Right lobe of liver (tissue), 6 donors: ENCODE measurements at regions not wholly inside any gene's neighbourhood (a gene's known extent, or its start where the extent isn't known, plus 50 kb on each side); places are given as distances from the start of the nearest gene placed in this dataset.

Experiments used
- ATAC-seq, 4 donors: fragments of 200-7000 bp; cut with Tn5 transposase; one replicate each; pipeline ENCODE4 v1.9.1; 2020; ENCODE audit warnings: mild to moderate bottlenecking in 4 of 4, moderate library complexity in 4 of 4
- DNase-seq, 3 donors: peaks; one replicate each; pipeline ENCODE4 v3.0.0-alpha.2; 2020
- H3K27ac ChIP-seq, 3 donors: fragments of 200-600 bp; one replicate each; pipeline ENCODE4 v1.8.0; 2022
- H3K27me3 ChIP-seq, 2 donors: fragments of 200-600 bp; one replicate each; pipeline ENCODE4 v1.8.0; 2022
- H3K36me3 ChIP-seq, 4 donors: fragments of 200-600 bp; sonication (generic) in 1 of 4; one replicate each; pipeline versions ENCODE4 v1.5.1 to v1.8.0; 2017 to 2022; ENCODE audit warnings: control low read depth in 1 of 4
- H3K4me1 ChIP-seq, 4 donors: fragments of 200-600 bp; sonication (generic) in 1 of 4; one replicate each; pipeline versions ENCODE4 v1.5.1 to v1.8.0; 2017 to 2022; ENCODE audit warnings: control low read depth in 1 of 4
- H3K4me3 ChIP-seq, 3 donors: fragments of 200-600 bp; one replicate each; pipeline ENCODE4 v1.8.0; 2022
- H3K9me3 ChIP-seq, 4 donors: fragments of 200-600 bp; sonication (generic) in 1 of 4; one replicate each; pipeline versions ENCODE4 v1.5.1 to v1.8.0; 2017 to 2022; ENCODE audit warnings: control low read depth in 1 of 4
- POLR2A ChIP-seq: fragments of 450-650 bp; IDR thresholded peaks from one replicate; pipeline ENCODE4 v1.6.1; 2017; ENCODE audit warnings: antibody characterized with exemption, mild to moderate bottlenecking
- WGBS: methylation state at CpG from one replicate; pipeline ENCODE4 v1.1.6; 2018; ENCODE audit warnings: low coverage, low lambda C conversion rate; ENCODE audit not compliant: insufficient coverage; ENCODE audit errors: missing lambda C conversion rate; 5-methylcytosine and 5-hydroxymethylcytosine counted together
- intact Hi-C, 2 donors: fragments of 100-400 bp; cut with DNase I; formaldehyde crosslinking; loops; one replicate each; pipeline versions ENCODE4 v1.11.2 to v1.14.1; 2022
- TF ChIP-seq, protein P1 (sequence below), 4 donors: fragments of 200-600 bp in 3 of 4; fragments of 450-650 bp in 1 of 4; IDR thresholded peaks; one replicate each; pipeline versions ENCODE4 v1.5.1 to v1.8.0; 2016 to 2022; ENCODE audit warnings: antibody characterized with exemption in 4 of 4, mild to moderate bottlenecking in 2 of 4
- donor health status: DM: no; HTN: yes; CAD: no.
- donor health status: DM: no; HTN: no; CAD: no.
- donor health status: DM: no; HTN: no; CAD: no.
- donor health status: DM: no; HTN: yes; CAD: no.
- donor health status: DM: no; HTN: yes; CAD: no.

DNA sequence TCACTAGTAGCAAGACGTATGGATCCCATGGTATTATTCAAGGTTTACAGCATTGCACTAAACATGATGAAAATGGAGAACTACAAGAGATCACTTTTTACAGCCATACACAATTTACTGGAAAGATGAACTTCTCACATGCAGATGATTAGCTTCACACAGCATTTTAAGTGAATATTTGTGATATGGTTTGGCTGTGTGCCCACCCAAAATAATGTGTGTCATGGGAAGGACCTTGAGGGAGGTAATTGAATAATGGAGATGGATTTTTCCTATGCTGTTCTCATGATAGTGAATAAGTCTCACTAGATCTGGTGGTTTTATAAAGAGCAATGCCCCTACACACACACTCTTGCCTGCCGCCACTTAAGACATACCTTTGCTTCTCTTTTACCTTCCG, 662.0 kb upstream of the CCDC54 start:
- no peaks in the 10 kb centered on the region for H3K27me3 ChIP-seq
- peaks cover 0 to 1% (median 0%) of the 10 kb centered on the region in 4 donors for H3K9me3 ChIP-seq
- ATAC-seq (no peak), DNase-seq (no peak)
- no peak overlapping the region for H3K27ac ChIP-seq
- H3K4me1 ChIP-seq, result no peaks in the 10 kb centered on the region
- 80% methylated on average over 3 of the region's 3 CpGs for WGBS
- no peak overlapping the region for H3K4me3 ChIP-seq
- TF ChIP-seq, protein P1, sequence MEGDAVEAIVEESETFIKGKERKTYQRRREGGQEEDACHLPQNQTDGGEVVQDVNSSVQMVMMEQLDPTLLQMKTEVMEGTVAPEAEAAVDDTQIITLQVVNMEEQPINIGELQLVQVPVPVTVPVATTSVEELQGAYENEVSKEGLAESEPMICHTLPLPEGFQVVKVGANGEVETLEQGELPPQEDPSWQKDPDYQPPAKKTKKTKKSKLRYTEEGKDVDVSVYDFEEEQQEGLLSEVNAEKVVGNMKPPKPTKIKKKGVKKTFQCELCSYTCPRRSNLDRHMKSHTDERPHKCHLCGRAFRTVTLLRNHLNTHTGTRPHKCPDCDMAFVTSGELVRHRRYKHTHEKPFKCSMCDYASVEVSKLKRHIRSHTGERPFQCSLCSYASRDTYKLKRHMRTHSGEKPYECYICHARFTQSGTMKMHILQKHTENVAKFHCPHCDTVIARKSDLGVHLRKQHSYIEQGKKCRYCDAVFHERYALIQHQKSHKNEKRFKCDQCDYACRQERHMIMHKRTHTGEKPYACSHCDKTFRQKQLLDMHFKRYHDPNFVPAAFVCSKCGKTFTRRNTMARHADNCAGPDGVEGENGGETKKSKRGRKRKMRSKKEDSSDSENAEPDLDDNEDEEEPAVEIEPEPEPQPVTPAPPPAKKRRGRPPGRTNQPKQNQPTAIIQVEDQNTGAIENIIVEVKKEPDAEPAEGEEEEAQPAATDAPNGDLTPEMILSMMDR (IDR thresholded peaks at IDR 0.05), result no peak
- no peak for TF ChIP-seq POLR2A
- intact Hi-C loops, result no loop called here
- no peaks in the 10 kb centered on the region for H3K36me3 ChIP-seq

DNA sequence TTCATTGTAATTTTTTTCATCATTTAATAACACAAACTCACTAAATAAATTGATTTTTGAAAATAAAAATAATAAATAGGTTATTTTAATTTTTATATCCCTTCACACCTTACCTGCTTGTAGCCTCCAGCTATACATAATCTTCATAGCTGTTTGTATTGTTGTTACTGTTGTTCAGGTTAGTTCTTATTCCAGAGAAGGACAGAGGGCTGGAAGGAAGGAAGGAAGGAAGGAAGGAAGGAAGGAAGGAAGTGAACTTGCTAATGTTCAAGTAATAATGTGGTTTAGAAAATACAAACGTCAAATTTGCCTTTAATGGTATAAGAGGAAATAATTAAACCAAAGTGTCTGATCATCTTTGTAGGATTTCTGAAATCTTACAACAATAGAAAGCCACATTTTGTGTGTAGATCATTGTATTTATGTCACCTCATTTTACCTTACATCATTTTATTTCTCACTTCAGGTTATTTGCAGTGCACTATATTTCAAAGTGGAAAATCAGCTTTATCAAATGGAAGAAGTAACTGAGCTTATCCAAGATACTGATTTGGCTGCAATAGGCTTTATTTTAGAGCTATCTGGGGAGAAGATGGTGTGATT, 660.0 kb upstream of the CCDC54 start:
- 17% methylated on average over 1 of the region's 1 CpG for WGBS
- Histone ChIP-seq H3K4me1 (no peaks in the 10 kb centered on the region), H3K36me3 (no peaks in the 10 kb centered on the region), H3K27ac (no peak overlapping the region), H3K4me3 (no peak overlapping the region), H3K27me3 (no peaks in the 10 kb centered on the region), H3K9me3 (peaks cover 0 to 1% (median 0%) of the 10 kb centered on the region in 4 donors)
- ATAC-seq (no peak), DNase-seq (no peak)
- TF ChIP-seq, protein P1 (IDR thresholded peaks at IDR 0.05), result no peak
- intact Hi-C loops, result no loop called here

DNA sequence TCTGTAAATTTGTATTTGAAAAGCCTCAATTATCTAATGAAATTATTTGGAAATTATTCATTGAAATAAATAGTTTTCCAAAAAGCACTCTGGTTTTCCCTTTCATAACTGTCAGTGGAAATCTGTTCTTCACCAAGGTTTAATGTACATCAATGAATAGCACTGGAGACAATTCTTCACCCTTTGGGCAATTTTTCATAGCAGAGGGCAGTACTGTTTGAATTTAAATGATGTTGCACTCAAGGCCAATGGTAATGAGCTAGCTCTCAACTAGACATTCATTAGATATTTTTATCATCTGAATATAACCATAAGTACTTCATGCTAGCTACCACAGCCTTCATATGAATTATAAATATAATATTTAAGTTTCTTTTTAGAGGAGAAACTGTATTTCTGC, 658.2 kb upstream of the CCDC54 start:
- DNase-seq (no peak), ATAC-seq (no peak)
- Histone ChIP-seq H3K4me1 (no peaks in the 10 kb centered on the region), H3K36me3 (no peaks in the 10 kb centered on the region), H3K27me3 (no peaks in the 10 kb centered on the region), H3K4me3 (no peak overlapping the region), H3K27ac (no peak overlapping the region), H3K9me3 (peaks cover 0 to 1% (median 0%) of the 10 kb centered on the region in 4 donors)
- intact Hi-C loops, result no loop called here
- TF ChIP-seq, protein P1 (IDR thresholded peaks at IDR 0.05), result no peak
- TF ChIP-seq POLR2A, result no peak

DNA sequence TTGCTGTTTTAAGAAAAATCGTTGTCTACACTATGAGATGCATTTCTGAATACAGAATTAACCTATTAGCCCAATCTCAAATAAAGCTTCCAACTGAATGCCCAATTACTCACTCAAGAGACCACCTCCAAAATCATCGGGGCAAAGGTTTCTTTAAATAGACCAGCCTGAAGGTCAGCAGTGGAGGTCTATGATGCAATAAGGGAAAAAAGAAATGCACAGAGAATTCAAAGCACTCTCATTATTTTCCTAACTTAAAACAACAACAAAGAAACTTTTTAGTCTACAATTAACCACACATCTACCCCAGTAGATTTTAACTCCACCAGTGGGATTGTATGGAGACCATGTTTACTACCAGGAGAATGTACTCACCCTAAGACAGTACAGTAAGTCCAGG, 657.7 kb upstream of the CCDC54 start:
- no peak overlapping the region for H3K27ac ChIP-seq
- H3K9me3 ChIP-seq, result peaks cover 0 to 1% (median 0%) of the 10 kb centered on the region in 4 donors
- no peaks in the 10 kb centered on the region for H3K36me3 ChIP-seq
- WGBS, result 15% methylated on average over 2 of the region's 2 CpGs
- no peaks in the 10 kb centered on the region for H3K27me3 ChIP-seq
- H3K4me1 ChIP-seq, result no peaks in the 10 kb centered on the region
- ATAC-seq, result no peak
- TF ChIP-seq, protein P1 (IDR thresholded peaks at IDR 0.05), result no peak
- TF ChIP-seq POLR2A, result no peak
- intact Hi-C loops, result no loop called here
- no peak for DNase-seq
- H3K4me3 ChIP-seq, result no peak overlapping the region

DNA sequence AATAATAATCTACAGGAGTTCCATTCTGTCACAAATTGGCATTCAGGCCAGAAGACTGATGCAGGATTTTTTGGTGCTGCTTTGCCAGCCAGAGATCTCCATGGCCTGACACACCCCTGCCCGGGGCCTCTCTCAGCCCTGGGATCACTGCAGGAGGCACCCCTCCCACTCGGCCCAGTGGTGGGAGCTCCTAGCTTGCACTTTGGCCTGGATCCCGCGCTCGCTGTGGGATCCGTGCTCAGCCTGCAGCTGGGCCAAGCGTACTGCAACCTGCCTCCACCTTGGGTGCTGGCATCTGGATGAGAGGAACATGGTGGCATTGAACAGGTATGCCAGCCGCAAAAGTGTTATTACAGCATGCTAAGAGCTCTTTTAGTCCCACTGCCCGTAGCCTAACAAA, 656.7 kb upstream of the CCDC54 start:
- H3K27ac ChIP-seq, result no peak overlapping the region
- no peaks in the 10 kb centered on the region for H3K27me3 ChIP-seq
- H3K4me1 ChIP-seq, result no peaks in the 10 kb centered on the region
- TF ChIP-seq, protein P1 (IDR thresholded peaks at IDR 0.05), result no peak
- TF ChIP-seq POLR2A, result no peak
- WGBS, result 83% methylated on average over 2 of the region's 9 CpGs
- H3K36me3 ChIP-seq, result no peaks in the 10 kb centered on the region
- intact Hi-C loops, result no loop called here
- H3K4me3 ChIP-seq, result no peak overlapping the region
- no peak for DNase-seq
- no peak for ATAC-seq
- H3K9me3 ChIP-seq, result peaks cover 0 to 1% (median 0%) of the 10 kb centered on the region in 4 donors
